ENCODE measurements at regions not wholly inside any gene's neighbourhood (a gene's known extent, or its start where the extent isn't known, plus 50 kb on each side); places are given as distances from the start of the nearest gene placed in this dataset.
A peak's percentile ranks its signal among the peaks of the same experiment; 100 is the strongest.

- Histone ChIP-seq H3K36me3 (ENCODE audit: insufficient read depth, low read length) (no peaks in the 10 kb centered on the region), H3K9ac (ENCODE audit: low read depth, low read length) (no peak overlapping the region), H3K4me1 (ENCODE audit: insufficient read depth, low read length) (no peaks in the 10 kb centered on the region), H3K4me2 (ENCODE audit: insufficient read depth, low read length) (no peak overlapping the region), H3K27me3 (ENCODE audit: insufficient read depth, low read length, poor library complexity) (no peaks in the 10 kb centered on the region), H3K27ac (ENCODE audit: low read length) (no peak overlapping the region), H4K20me1 (ENCODE audit: insufficient read depth, low read length) (no peaks in the 10 kb centered on the region), H2AFZ (ENCODE audit: low read depth, low read length) (no peak overlapping the region), H3K9me3 (ENCODE audit: insufficient read depth, low read length, severe bottlenecking) (no peaks in the 10 kb centered on the region), H3K4me3 (ENCODE audit: low read depth in 1 of 2, low read length in 2 of 2) (no peak overlapping the region), H3K79me2 (ENCODE audit: insufficient read depth, low read length) (no peaks in the 10 kb centered on the region)
- TF ChIP-seq CTCF (IDR thresholded peaks at IDR 0.05; ENCODE audit: borderline replicate concordance, extremely low read depth, low read length, poor library complexity, severe bottlenecking) = no peak
- TF ChIP-seq EZH2 (IDR thresholded peaks at IDR 0.05; ENCODE audit: borderline replicate concordance, low read depth, low read length, severe bottlenecking) = no peak
- ATAC-seq (ENCODE audit: insufficient read depth, low read depth) = no peak
- peak; percentile 4 for DNase-seq
These were observed 257.8 kb downstream of the FAT4 start for GRCh38 chr4:125572601-125573000.

GRCh38 chr4:125573368-125573767, 258.6 kb downstream of the FAT4 start:
- no peaks in the 10 kb centered on the region for H3K4me1 ChIP-seq (ENCODE audit: insufficient read depth, low read length)
- H3K79me2 ChIP-seq (ENCODE audit: insufficient read depth, low read length) = no peaks in the 10 kb centered on the region
- no peaks in the 10 kb centered on the region for H3K27me3 ChIP-seq (ENCODE audit: insufficient read depth, low read length, poor library complexity)
- ATAC-seq (ENCODE audit: insufficient read depth, low read depth) (peak; percentile 87), DNase-seq (peak; percentile 50)
- no peak overlapping the region for H3K4me2 ChIP-seq (ENCODE audit: insufficient read depth, low read length)
- H3K9me3 ChIP-seq (ENCODE audit: insufficient read depth, low read length, severe bottlenecking) = no peaks in the 10 kb centered on the region
- no peak overlapping the region for H3K9ac ChIP-seq (ENCODE audit: low read depth, low read length)
- H2AFZ ChIP-seq (ENCODE audit: low read depth, low read length) = no peak overlapping the region
- no peak overlapping the region for H3K4me3 ChIP-seq (ENCODE audit: low read depth in 1 of 2, low read length in 2 of 2)
- no peaks in the 10 kb centered on the region for H3K36me3 ChIP-seq (ENCODE audit: insufficient read depth, low read length)
- H3K27ac ChIP-seq (ENCODE audit: low read length) = no peak overlapping the region
- no peak for TF ChIP-seq CTCF (IDR thresholded peaks at IDR 0.05; ENCODE audit: borderline replicate concordance, extremely low read depth, low read length, poor library complexity, severe bottlenecking)
- TF ChIP-seq EZH2 (IDR thresholded peaks at IDR 0.05; ENCODE audit: borderline replicate concordance, low read depth, low read length, severe bottlenecking) = no peak
- no peaks in the 10 kb centered on the region for H4K20me1 ChIP-seq (ENCODE audit: insufficient read depth, low read length)

DNA sequence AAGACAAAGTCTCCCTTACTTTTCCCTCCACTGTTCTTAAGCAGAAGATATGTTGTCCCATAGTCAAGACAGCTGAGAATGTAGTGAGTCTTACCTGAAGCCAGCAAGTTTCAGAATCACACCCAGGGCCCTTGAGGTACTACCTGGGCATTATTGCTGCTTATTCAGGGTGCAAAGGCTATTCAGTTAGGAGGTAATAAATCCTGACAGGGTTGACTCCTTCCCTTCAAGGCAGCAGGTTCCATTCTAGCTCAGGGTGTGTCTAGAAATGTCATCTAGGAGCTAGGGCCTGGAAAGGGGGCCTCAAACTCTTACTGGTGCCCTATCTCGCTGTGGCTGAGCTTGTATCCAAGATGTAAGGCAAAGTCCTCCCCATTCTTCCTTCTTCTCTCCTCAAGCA, 259.0 kb downstream of the FAT4 start:
- no peaks in the 10 kb centered on the region for H4K20me1 ChIP-seq (ENCODE audit: insufficient read depth, low read length)
- H3K9me3 ChIP-seq (ENCODE audit: insufficient read depth, low read length, severe bottlenecking) = no peaks in the 10 kb centered on the region
- TF ChIP-seq CTCF (IDR thresholded peaks at IDR 0.05; ENCODE audit: borderline replicate concordance, extremely low read depth, low read length, poor library complexity, severe bottlenecking) (no peak), EZH2 (IDR thresholded peaks at IDR 0.05; ENCODE audit: borderline replicate concordance, low read depth, low read length, severe bottlenecking) (no peak)
- no peak overlapping the region for H3K9ac ChIP-seq (ENCODE audit: low read depth, low read length)
- H2AFZ ChIP-seq (ENCODE audit: low read depth, low read length) = no peak overlapping the region
- no peak overlapping the region for H3K4me2 ChIP-seq (ENCODE audit: insufficient read depth, low read length)
- H3K27me3 ChIP-seq (ENCODE audit: insufficient read depth, low read length, poor library complexity) = no peaks in the 10 kb centered on the region
- H3K36me3 ChIP-seq (ENCODE audit: insufficient read depth, low read length) = no peaks in the 10 kb centered on the region
- H3K27ac ChIP-seq (ENCODE audit: low read length) = no peak overlapping the region
- H3K79me2 ChIP-seq (ENCODE audit: insufficient read depth, low read length) = no peaks in the 10 kb centered on the region
- ATAC-seq (ENCODE audit: insufficient read depth, low read depth) (peak; percentile 20; the same call in 2 of the 3 replicates), DNase-seq (no peak)
- H3K4me3 ChIP-seq (ENCODE audit: low read depth in 1 of 2, low read length in 2 of 2) = no peak overlapping the region
- H3K4me1 ChIP-seq (ENCODE audit: insufficient read depth, low read length) = no peaks in the 10 kb centered on the region

DNA sequence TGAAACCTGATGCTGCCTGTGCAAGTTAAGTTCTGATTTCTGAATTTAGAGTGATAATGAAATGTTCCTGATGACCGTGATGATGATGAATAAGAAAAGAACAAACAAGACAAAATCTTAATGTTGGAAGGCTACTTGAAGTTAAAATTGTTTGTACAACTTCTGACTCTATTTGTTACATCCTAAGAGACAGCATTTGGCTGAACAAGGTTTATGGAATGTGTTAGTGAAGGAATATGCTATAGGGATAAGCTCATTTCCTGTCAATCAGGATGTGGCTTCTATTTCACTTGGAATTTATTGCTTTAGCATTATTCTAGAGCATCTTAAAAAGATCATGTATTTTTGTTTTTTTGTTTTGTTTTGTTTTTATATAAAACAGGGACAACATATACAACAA, 267.5 kb downstream of the FAT4 start:
- Histone ChIP-seq H3K27ac (ENCODE audit: low read length) (no peak overlapping the region), H3K9me3 (ENCODE audit: insufficient read depth, low read length, severe bottlenecking) (no peaks in the 10 kb centered on the region), H3K4me3 (ENCODE audit: low read depth in 1 of 2, low read length in 2 of 2) (no peak overlapping the region), H3K79me2 (ENCODE audit: insufficient read depth, low read length) (no peaks in the 10 kb centered on the region), H3K9ac (ENCODE audit: low read depth, low read length) (no peak overlapping the region), H4K20me1 (ENCODE audit: insufficient read depth, low read length) (no peaks in the 10 kb centered on the region), H3K4me1 (ENCODE audit: insufficient read depth, low read length) (no peaks in the 10 kb centered on the region), H2AFZ (ENCODE audit: low read depth, low read length) (no peak overlapping the region), H3K27me3 (ENCODE audit: insufficient read depth, low read length, poor library complexity) (no peaks in the 10 kb centered on the region), H3K36me3 (ENCODE audit: insufficient read depth, low read length) (no peaks in the 10 kb centered on the region), H3K4me2 (ENCODE audit: insufficient read depth, low read length) (no peak overlapping the region)
- ATAC-seq (ENCODE audit: insufficient read depth, low read depth) (no peak), DNase-seq (no peak)
- no peak for TF ChIP-seq EZH2 (IDR thresholded peaks at IDR 0.05; ENCODE audit: borderline replicate concordance, low read depth, low read length, severe bottlenecking)
- no peak for TF ChIP-seq CTCF (IDR thresholded peaks at IDR 0.05; ENCODE audit: borderline replicate concordance, extremely low read depth, low read length, poor library complexity, severe bottlenecking)
